NB4 (cell line): ENCODE measurements at regions not wholly inside any gene's neighbourhood (a gene's known extent, or its start where the extent isn't known, plus 50 kb on each side); places are given as distances from the start of the nearest gene placed in this dataset.

Source experiments
- CTCF ChIP-seq: IDR thresholded peaks from one replicate; pipeline ENCODE4 v1.5.1; 2012; ENCODE audit warnings: low read depth, low read length
- MAX ChIP-seq: IDR thresholded peaks from 2 replicates; pipeline ENCODE4 v1.6.1; 2011; ENCODE audit warnings: low read depth, low read length
- POLR2A ChIP-seq: IDR thresholded peaks from 2 replicates; pipeline ENCODE4 v1.6.1; 2011; ENCODE audit warnings: mild to moderate bottlenecking; ENCODE audit not compliant: insufficient read length; ENCODE audit errors: extremely low read depth

- TF ChIP-seq POLR2A (no peak), CTCF (no peak), MAX (no peak)
Measured at GRCh38 chr17:34091975-34092374, 163.1 kb upstream of the CCL2 start.
